Prostate gland (tissue), 2 donors: ENCODE measurements at regions not wholly inside any gene's neighbourhood (a gene's known extent, or its start where the extent isn't known, plus 50 kb on each side); places are given as distances from the start of the nearest gene placed in this dataset.

ENCODE experiments used
- CTCF ChIP-seq, 4 experiments: fragments of 200-600 bp in 2 of 4; fragments of 450-650 bp in 2 of 4; sonication (generic) in 2 of 4; IDR thresholded peaks; 1 replicate in 3 of 4; 2 replicates in 1 of 4; pipeline ENCODE4 v1.5.1; 2016 to 2019; ENCODE audit warnings: antibody characterized with exemption in 4 of 4, mild to moderate bottlenecking in 2 of 4, moderate library complexity in 2 of 4
- POLR2A ChIP-seq: fragments of 450-650 bp; IDR thresholded peaks from one replicate; pipeline ENCODE4 v1.6.1; 2016; ENCODE audit warnings: antibody characterized with exemption, mild to moderate bottlenecking
- POLR2AphosphoS5 ChIP-seq: sonication (generic); formaldehyde crosslinking; IDR thresholded peaks from one replicate; pipeline ENCODE4 v1.6.1; 2017; ENCODE audit warnings: antibody characterized with exemption

- TF ChIP-seq CTCF (IDR thresholded peaks at IDR 0.05) (no peak), POLR2A (no peak), POLR2AphosphoS5 (no peak)
Measured at GRCh38 chr18:6606411-6607085, 123.0 kb upstream of the ARHGAP28 start.
